Epithelial cell of esophagus (primary cell): ENCODE measurements at regions not wholly inside any gene's neighbourhood (a gene's known extent, or its start where the extent isn't known, plus 50 kb on each side); places are given as distances from the start of the nearest gene placed in this dataset.
"Not testable (repeated sequence)": the region's sequence is repeated elsewhere in the genome, so short reads cannot be mapped to it uniquely, and the experiment has no call there.

Source experiments
- DNase-seq: peaks from one replicate; pipeline ENCODE4 v3.0.0; 2010; ENCODE audit warnings: low read depth
- H3K4me3 ChIP-seq: 2 replicates; pipeline ENCODE4 v1.5.1; 2011; ENCODE audit warnings: mild to moderate bottlenecking, low read length, control low read depth
- TF ChIP-seq, protein P1 (sequence below): IDR thresholded peaks from 2 replicates; pipeline ENCODE4 v1.5.1; 2011; ENCODE audit warnings: low read depth, mild to moderate bottlenecking, low read length, control low read depth, inconsistent platforms; ENCODE audit not compliant: insufficient read depth; ENCODE audit errors: missing control alignments

DNA sequence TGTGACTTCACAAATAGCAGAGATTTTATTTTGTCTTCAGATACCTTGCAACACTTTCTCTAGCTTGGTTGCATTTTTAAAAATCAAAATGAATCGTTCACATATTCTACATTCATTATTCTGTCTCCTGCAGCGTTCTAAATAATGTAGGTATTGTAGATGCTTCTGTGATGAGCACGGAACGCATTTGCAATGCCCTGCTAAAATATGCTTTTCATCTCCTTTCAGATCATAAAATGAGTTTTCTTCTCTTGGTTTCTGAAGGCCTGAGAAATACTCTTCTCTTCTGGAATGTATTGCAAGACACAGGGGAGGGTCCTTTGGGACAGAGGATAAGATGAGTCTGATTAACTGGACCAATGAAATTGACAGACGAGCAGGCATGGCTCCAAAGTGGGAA lies 390.7 kb downstream of the PREX1 start:
- no peak overlapping the region for H3K4me3 ChIP-seq
- TF ChIP-seq, protein P1, sequence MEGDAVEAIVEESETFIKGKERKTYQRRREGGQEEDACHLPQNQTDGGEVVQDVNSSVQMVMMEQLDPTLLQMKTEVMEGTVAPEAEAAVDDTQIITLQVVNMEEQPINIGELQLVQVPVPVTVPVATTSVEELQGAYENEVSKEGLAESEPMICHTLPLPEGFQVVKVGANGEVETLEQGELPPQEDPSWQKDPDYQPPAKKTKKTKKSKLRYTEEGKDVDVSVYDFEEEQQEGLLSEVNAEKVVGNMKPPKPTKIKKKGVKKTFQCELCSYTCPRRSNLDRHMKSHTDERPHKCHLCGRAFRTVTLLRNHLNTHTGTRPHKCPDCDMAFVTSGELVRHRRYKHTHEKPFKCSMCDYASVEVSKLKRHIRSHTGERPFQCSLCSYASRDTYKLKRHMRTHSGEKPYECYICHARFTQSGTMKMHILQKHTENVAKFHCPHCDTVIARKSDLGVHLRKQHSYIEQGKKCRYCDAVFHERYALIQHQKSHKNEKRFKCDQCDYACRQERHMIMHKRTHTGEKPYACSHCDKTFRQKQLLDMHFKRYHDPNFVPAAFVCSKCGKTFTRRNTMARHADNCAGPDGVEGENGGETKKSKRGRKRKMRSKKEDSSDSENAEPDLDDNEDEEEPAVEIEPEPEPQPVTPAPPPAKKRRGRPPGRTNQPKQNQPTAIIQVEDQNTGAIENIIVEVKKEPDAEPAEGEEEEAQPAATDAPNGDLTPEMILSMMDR: no peak
- DNase-seq: no peak

DNA sequence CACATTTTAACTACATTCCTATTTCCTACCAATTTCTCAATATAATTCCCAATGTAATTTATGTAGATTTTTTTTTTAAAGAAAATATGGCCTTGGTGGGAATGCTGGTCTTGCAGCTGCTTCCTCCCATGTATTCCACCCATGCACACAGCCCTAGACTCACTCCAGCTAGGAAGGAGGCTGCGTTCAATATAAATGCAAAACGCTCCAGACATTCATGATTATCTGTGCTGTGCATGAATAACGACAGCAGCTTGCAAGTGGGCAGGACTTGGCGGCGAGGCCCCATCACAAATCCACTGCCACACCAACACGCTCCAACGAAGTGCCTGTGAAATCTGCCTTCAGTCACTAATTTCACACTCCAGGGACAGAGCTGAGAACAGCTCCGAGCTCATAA lies 391.2 kb downstream of the PREX1 start:
- H3K4me3 ChIP-seq, DNase-seq: not testable (repeated sequence)

DNA sequence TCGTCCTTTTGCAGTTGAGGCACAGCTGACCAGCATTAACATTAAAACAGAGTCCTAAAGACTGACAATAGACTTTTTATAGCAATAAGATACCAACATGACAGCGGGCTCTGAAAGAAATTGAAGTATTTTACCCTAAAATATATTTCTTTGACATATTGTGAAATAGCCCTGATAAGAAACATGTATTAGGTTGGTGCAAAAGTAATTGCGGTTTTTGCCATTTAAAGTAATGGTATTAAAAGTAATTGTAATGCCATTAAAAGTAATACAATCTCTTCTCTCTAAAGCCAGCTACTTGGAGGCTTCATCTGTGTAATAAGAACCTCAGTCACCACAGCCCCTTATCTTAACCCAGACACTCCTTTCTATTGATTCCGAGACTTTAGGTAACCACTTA lies 394.6 kb downstream of the PREX1 start:
- no peak overlapping the region for H3K4me3 ChIP-seq
- no peak for DNase-seq
- TF ChIP-seq, protein P1: no peak

DNA sequence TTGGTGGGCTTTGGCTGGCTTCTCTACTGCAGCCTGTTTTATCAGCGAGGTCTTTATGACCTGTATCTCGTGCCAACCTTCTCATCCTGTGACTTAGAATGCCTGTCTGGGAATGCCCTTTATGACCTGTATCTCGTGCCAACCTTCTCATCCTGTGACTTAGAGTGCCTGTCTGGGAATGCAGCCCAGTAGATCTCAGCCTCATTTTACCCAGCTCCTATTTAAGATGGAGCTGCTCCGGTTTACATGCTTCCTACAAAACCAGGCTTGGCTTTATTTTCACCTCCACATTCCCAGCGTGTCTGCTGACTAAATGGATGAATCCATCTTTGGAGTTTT lies 395.3 kb downstream of the PREX1 start:
- TF ChIP-seq, protein P1: no peak
- DNase-seq: no peak
- H3K4me3 ChIP-seq: no peak overlapping the region

DNA sequence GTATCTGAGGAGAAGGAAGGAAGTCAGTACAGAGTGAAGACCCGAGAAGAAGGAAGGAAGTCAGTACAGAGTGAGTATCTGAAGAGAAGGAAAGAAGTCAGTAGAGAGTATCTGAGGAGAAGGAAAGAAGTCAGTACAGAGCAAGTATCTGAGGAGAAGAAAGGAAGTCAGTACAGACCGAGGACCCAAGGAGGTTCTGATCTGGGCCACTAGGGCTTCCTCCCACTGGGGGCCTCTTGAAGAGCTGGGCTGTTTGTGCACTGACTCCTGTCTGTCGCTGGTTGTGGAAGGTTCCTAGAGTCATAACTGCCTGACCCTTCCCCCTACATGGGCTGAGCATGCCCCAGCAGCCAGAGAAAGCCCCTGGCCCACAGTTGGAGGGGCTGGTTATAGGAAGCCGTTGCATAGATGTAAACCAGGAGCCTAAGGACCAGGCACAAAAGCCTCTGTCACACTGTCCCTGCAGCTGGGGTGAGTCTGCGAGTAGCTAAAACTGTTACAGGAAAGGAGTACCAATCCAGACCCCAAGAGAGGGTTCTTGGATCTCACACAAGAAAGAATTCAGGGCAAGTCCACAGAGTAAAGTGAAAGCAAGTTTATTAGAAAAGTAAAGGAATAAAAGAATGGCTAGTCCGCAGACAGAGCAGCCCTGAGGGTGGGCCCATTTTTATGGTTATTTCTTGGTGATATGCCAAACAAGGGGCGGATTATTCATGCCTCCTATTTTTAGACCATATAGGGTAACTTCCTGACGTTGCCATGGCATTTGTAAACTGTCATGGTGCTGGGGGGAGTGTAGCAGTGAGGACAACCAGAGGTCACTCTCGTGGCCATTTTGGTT lies 395.9 kb downstream of the PREX1 start:
- TF ChIP-seq, protein P1: no peak
- no peak for DNase-seq
- H3K4me3 ChIP-seq: no peak overlapping the region

DNA sequence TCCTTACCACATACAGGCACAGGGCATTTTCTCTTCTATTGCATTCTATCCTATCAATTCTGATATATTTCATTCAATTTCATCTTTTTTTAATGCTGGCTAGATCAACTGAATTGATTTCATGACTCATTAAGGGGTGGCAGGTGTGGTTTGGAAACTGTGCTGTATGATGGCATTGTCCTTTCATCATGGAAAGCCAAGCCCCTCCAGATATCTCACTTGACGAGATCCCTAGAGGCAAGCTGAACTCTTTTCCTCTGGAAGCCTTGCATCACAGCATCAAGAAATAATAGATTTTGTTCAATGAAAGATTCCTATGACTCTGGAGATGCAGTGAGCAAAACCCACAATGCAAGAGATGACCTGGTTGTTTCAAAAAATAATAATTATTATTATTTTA lies 401.2 kb downstream of the PREX1 start:
- TF ChIP-seq, protein P1: no peak
- H3K4me3 ChIP-seq: no peak overlapping the region
- DNase-seq: no peak

DNA sequence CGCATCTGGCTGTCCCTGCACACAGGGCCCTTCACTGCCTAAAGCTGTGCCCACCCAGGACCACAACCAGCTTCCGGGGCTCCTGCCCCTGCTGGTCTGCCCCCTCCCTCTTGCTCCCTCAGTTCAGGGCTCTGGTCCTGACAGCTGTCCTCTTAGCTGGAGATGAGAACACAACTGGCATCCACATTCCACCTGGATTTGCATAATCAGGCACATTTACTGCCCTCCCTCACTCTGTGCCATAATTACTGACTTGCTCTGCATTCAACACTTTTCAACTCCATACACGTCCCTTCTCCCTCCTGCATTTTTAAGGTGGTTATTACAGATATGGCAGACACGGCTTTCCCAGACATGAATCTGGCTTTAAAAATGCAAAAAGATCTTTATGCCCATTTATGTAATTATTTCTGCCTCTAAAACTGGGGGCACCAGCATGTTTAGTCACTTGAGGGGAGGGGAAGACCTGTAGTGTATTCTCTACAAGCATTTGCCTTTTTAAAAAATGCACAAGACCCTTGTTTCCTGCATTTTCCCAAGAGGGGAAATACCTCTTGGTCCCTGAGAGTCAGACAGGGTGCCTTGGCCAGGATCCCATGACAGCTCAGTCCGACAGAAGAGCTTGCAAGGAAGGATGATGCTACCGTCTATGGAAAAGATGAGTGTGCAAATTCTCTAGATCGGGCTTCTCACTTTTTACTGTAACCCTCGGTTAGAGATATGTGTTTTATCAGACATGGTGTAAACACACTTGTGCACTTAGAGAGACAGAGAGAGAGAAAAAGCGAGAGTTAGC lies 401.8 kb downstream of the PREX1 start:
- TF ChIP-seq, protein P1: no peak
- DNase-seq: no peak
- H3K4me3 ChIP-seq: no peak overlapping the region
